Gastroesophageal sphincter (tissue), 4 donors: ENCODE measurements at regions not wholly inside any gene's neighbourhood (a gene's known extent, or its start where the extent isn't known, plus 50 kb on each side); places are given as distances from the start of the nearest gene placed in this dataset.

ENCODE experiments used
- ATAC-seq: fragments of 150-250 bp; one replicate; pipeline ENCODE4 v1.9.1; 2016; ENCODE audit warnings: mild to moderate bottlenecking, moderate library complexity
- H3K27ac ChIP-seq, 4 donors: fragments of 200-600 bp; sonication (generic) in 3 of 4; 1 replicate in 3 of 4; 2 replicates in 1 of 4; pipeline ENCODE4 v1.5.1; 2016 to 2019
- H3K27me3 ChIP-seq: fragments of 200-600 bp; sonication (generic); one replicate; pipeline ENCODE4 v1.5.1; 2019
- H3K36me3 ChIP-seq, 2 donors: fragments of 200-600 bp; sonication (generic); one replicate each; pipeline ENCODE4 v1.5.1; 2019; ENCODE audit warnings: control low read depth in 1 of 2
- H3K4me1 ChIP-seq, 3 donors: fragments of 200-600 bp; sonication (generic); 1 replicate in 2 of 3; 2 replicates in 1 of 3; pipeline ENCODE4 v1.5.1; 2016 to 2019; ENCODE audit warnings: control low read depth in 2 of 3
- H3K4me3 ChIP-seq, 2 donors: fragments of 200-600 bp; sonication (generic); one replicate each; pipeline ENCODE4 v1.5.1; 2019; ENCODE audit warnings: mild to moderate bottlenecking in 1 of 2, moderate library complexity in 1 of 2
- H3K9me3 ChIP-seq, 3 donors: fragments of 200-600 bp; sonication (generic); one replicate each; pipeline ENCODE4 v1.5.1; 2017 to 2019; ENCODE audit warnings: control low read depth in 2 of 3
- CTCF ChIP-seq, 4 experiments: fragments of 200-600 bp in 2 of 4; fragments of 450-650 bp in 2 of 4; sonication (generic) in 1 of 4; IDR thresholded peaks; one replicate each; pipeline ENCODE4 v1.5.1; 2017 to 2019; ENCODE audit warnings: antibody characterized with exemption in 4 of 4, mild to moderate bottlenecking in 2 of 4, moderate library complexity in 2 of 4
- EP300 ChIP-seq: sonication (generic); formaldehyde crosslinking; IDR thresholded peaks from one replicate; pipeline ENCODE4 v1.6.1; 2017; ENCODE audit warnings: antibody characterized with exemption, mild to moderate bottlenecking
- POLR2A ChIP-seq, 2 donors: fragments of 450-650 bp; IDR thresholded peaks; one replicate each; pipeline ENCODE4 v1.6.1; 2017; ENCODE audit warnings: antibody characterized with exemption in 2 of 2, mild to moderate bottlenecking in 2 of 2, moderate library complexity in 1 of 2
- POLR2AphosphoS5 ChIP-seq: sonication (generic); formaldehyde crosslinking; IDR thresholded peaks from one replicate; pipeline ENCODE4 v1.6.1; 2017; ENCODE audit warnings: antibody characterized with exemption
- WGBS, 2 donors: methylation state at CpG; one replicate each; pipeline ENCODE4 v1.1.5; 2018; ENCODE audit warnings: low coverage in 1 of 2; 5-methylcytosine and 5-hydroxymethylcytosine counted together

- 76 to 85% methylated on average over 2 of the region's 2 CpGs for WGBS, 2 donors
- TF ChIP-seq CTCF (IDR thresholded peaks at IDR 0.05) (no peak), EP300 (no peak), POLR2A (IDR thresholded peaks at IDR 0.05) (no peak), POLR2AphosphoS5 (no peak)
- no peaks in the 10 kb centered on the region for H3K4me1 ChIP-seq
- H3K9me3 ChIP-seq = no peaks in the 10 kb centered on the region
- no peaks in the 10 kb centered on the region for H3K27me3 ChIP-seq
- no peak for ATAC-seq
- no peaks in the 10 kb centered on the region for H3K36me3 ChIP-seq
- no peak overlapping the region for H3K4me3 ChIP-seq
- H3K27ac ChIP-seq = no peak overlapping the region
These were observed 283.9 kb downstream of the TAFA4 start for GRCh38 chr3:68648494-68648893.

GRCh38 chr3:68631850-68632545 lies 300.3 kb downstream of the TAFA4 start:
- Histone ChIP-seq H3K4me1 (no peaks in the 10 kb centered on the region), H3K27me3 (no peaks in the 10 kb centered on the region), H3K27ac (no peak overlapping the region), H3K9me3 (no peaks in the 10 kb centered on the region), H3K36me3 (no peaks in the 10 kb centered on the region), H3K4me3 (no peak overlapping the region)
- ATAC-seq = no peak
- TF ChIP-seq EP300 (no peak), POLR2A (IDR thresholded peaks at IDR 0.05) (no peak), CTCF (IDR thresholded peaks at IDR 0.05) (no peak), POLR2AphosphoS5 (no peak)
- WGBS, 2 donors = 41 to 61% methylated on average over 3 to 7 of the region's 7 CpGs

- Histone ChIP-seq H3K36me3 (no peaks in the 10 kb centered on the region), H3K9me3 (peaks cover 0 to 6% (median 0%) of the 10 kb centered on the region in 3 donors), H3K4me1 (no peaks in the 10 kb centered on the region), H3K27ac (no peak overlapping the region), H3K27me3 (no peaks in the 10 kb centered on the region), H3K4me3 (no peak overlapping the region)
- TF ChIP-seq POLR2A (IDR thresholded peaks at IDR 0.05) (no peak), EP300 (no peak), CTCF (IDR thresholded peaks at IDR 0.05) (no peak), POLR2AphosphoS5 (no peak)
- ATAC-seq = no peak
- 92% methylated on average over 6 of the region's 6 CpGs; no CpG with 5 or more reads in 1 of the 2 donors for WGBS, 2 donors
These were observed 312.1 kb downstream of the TAFA4 start for GRCh38 chr3:68620211-68620610.

- no peaks in the 10 kb centered on the region for H3K4me1 ChIP-seq
- peaks cover 0 to 9% (median 0%) of the 10 kb centered on the region in 3 donors for H3K9me3 ChIP-seq
- no peaks in the 10 kb centered on the region for H3K36me3 ChIP-seq
- 92 to 93% methylated on average over 2 to 3 of the region's 6 CpGs for WGBS, 2 donors
- H3K27ac ChIP-seq = no peak overlapping the region
- no peak overlapping the region for H3K4me3 ChIP-seq
- no peaks in the 10 kb centered on the region for H3K27me3 ChIP-seq
- TF ChIP-seq CTCF (IDR thresholded peaks at IDR 0.05) (no peak), POLR2A (IDR thresholded peaks at IDR 0.05) (no peak), EP300 (no peak)
- no peak for ATAC-seq
These were observed 318.3 kb downstream of the TAFA4 start for GRCh38 chr3:68614087-68614486.

- no peak for ATAC-seq
- Histone ChIP-seq H3K4me1 (no peaks in the 10 kb centered on the region), H3K4me3 (no peak overlapping the region), H3K27me3 (no peaks in the 10 kb centered on the region), H3K9me3 (no peaks in the 10 kb centered on the region), H3K27ac (no peak overlapping the region), H3K36me3 (no peaks in the 10 kb centered on the region)
- WGBS, 2 donors = no CpG with 5 or more reads among the region's 2 CpGs
- no peak for TF ChIP-seq POLR2A (IDR thresholded peaks at IDR 0.05)
- no peak for TF ChIP-seq POLR2AphosphoS5
- no peak for TF ChIP-seq CTCF (IDR thresholded peaks at IDR 0.05)
- no peak for TF ChIP-seq EP300
These were observed 361.0 kb downstream of the TAFA4 start for GRCh38 chr3:68571321-68571720.
